ENCODE measurements at regions not wholly inside any gene's neighbourhood (a gene's known extent, or its start where the extent isn't known, plus 50 kb on each side); places are given as distances from the start of the nearest gene placed in this dataset.
"Not testable (repeated sequence)": the region's sequence is repeated elsewhere in the genome, so short reads cannot be mapped to it uniquely, and the experiment has no call there.

DNA sequence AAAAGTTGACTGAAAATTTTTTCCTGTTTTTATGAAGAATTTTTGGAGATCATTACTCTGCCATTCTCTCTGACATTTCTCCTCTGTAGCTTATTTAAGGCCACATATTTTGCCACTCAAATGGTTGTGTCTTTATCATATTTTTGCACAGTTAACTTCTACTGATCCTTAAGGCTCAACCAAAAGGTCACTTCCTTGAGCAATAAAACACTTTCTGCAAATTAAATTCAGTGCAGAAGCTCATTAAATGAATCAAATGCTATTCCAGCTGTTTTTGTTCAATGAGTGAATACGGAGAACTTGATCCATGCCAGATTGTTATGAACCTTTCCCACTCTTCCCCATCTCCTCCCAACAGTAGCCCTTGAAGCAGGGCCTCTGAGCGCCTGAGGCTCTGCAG, 93.8 kb upstream of the EPB41L4A start:
- H3K4me3 ChIP-seq: no peak overlapping the region
- TF ChIP-seq, protein P1, sequence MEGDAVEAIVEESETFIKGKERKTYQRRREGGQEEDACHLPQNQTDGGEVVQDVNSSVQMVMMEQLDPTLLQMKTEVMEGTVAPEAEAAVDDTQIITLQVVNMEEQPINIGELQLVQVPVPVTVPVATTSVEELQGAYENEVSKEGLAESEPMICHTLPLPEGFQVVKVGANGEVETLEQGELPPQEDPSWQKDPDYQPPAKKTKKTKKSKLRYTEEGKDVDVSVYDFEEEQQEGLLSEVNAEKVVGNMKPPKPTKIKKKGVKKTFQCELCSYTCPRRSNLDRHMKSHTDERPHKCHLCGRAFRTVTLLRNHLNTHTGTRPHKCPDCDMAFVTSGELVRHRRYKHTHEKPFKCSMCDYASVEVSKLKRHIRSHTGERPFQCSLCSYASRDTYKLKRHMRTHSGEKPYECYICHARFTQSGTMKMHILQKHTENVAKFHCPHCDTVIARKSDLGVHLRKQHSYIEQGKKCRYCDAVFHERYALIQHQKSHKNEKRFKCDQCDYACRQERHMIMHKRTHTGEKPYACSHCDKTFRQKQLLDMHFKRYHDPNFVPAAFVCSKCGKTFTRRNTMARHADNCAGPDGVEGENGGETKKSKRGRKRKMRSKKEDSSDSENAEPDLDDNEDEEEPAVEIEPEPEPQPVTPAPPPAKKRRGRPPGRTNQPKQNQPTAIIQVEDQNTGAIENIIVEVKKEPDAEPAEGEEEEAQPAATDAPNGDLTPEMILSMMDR (IDR thresholded peaks at IDR 0.05; ENCODE audit: control extremely low read depth, extremely low read depth): no peak
- 87 to 91% methylated on average over 2 of the region's 2 CpGs for WGBS, 2 donors
- H3K27ac ChIP-seq (ENCODE audit: low read depth in 1 of 2, low read length in 1 of 2): no peak overlapping the region
- H3K9ac ChIP-seq (ENCODE audit: insufficient read depth in 1 of 2, low read length in 2 of 2): no peak overlapping the region
- DNase-seq (no peak), ATAC-seq (ENCODE audit: insufficient read depth, low FRiP score) (no peak)
- peaks cover 0 to 9% (median 0%) of the 10 kb centered on the region in 4 donors for H3K9me3 ChIP-seq (ENCODE audit: control insufficient read depth in 4 of 4, insufficient read depth in 3 of 4, low read length in 3 of 4)
- no peaks in the 10 kb centered on the region for H3K27me3 ChIP-seq (ENCODE audit: control insufficient read depth in 3 of 3, insufficient read depth in 3 of 3, low read length in 2 of 3)
- no peaks in the 10 kb centered on the region for H3K4me1 ChIP-seq (ENCODE audit: control insufficient read depth in 5 of 5, insufficient read depth in 5 of 5, low read length in 5 of 5)
- no peaks in the 10 kb centered on the region for H3K36me3 ChIP-seq (ENCODE audit: control insufficient read depth in 4 of 4, insufficient read depth in 4 of 4, low read length in 4 of 4)

DNA sequence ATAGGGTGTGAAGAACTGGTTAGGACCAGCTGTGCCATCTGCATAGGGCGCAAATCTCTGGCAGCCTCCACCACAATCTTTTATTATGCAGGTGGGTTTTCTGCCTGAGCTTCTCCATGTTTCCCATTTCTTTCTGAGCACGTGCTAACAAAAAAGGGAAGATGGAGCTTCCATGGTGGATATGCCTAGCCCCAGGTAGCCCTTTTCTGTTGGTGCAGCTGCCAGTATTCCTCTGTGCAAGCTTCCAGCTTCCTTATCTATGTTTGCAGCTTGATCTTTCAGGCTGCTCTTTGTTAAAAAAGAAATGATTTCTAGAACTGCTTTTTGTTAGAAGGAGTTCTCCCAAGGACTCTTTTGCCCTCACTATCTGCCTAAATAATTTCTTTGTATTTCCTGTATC, 95.0 kb upstream of the EPB41L4A start:
- Histone ChIP-seq H3K4me1 (ENCODE audit: control insufficient read depth in 5 of 5, insufficient read depth in 5 of 5, low read length in 5 of 5) (no peaks in the 10 kb centered on the region), H3K36me3 (ENCODE audit: control insufficient read depth in 4 of 4, insufficient read depth in 4 of 4, low read length in 4 of 4) (no peaks in the 10 kb centered on the region), H3K9ac (ENCODE audit: insufficient read depth in 1 of 2, low read length in 2 of 2) (no peak overlapping the region), H3K27me3 (ENCODE audit: control insufficient read depth in 3 of 3, insufficient read depth in 3 of 3, low read length in 2 of 3) (no peaks in the 10 kb centered on the region), H3K9me3 (ENCODE audit: control insufficient read depth in 4 of 4, insufficient read depth in 3 of 4, low read length in 3 of 4) (peaks cover 0 to 9% (median 0%) of the 10 kb centered on the region in 4 donors), H3K4me3 (no peak overlapping the region), H3K27ac (ENCODE audit: low read depth in 1 of 2, low read length in 1 of 2) (no peak overlapping the region)
- 52 to 59% methylated on average over 2 of the region's 2 CpGs for WGBS, 2 donors
- ATAC-seq (ENCODE audit: insufficient read depth, low FRiP score): no peak
- no peak for DNase-seq
- TF ChIP-seq, protein P1 (IDR thresholded peaks at IDR 0.05; ENCODE audit: control extremely low read depth, extremely low read depth): no peak

DNA sequence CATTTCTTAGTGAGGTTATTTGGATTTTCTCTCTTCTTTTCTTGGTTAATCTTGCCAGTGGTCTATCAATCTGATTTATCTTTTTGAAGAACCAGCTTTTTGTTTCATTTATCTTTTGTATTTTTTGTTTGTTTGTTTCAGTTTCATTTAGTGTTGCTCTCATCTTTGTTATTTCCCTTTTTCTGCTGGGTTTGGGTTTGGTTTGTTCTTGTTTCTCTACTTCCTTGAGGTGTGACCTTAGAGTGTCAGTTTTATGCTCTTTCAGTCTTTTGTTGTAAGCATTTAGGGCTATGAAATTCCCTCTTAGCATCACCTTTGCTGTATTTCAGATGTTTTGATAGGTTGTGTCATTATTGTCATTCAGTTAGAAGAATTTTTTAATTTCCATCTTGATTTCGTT, 101.4 kb upstream of the EPB41L4A start:
- WGBS, 2 donors: 81 to 83% methylated on average over 1 of the region's 1 CpG
- H3K27ac ChIP-seq (ENCODE audit: low read depth in 1 of 2, low read length in 1 of 2): not testable (repeated sequence)

DNA sequence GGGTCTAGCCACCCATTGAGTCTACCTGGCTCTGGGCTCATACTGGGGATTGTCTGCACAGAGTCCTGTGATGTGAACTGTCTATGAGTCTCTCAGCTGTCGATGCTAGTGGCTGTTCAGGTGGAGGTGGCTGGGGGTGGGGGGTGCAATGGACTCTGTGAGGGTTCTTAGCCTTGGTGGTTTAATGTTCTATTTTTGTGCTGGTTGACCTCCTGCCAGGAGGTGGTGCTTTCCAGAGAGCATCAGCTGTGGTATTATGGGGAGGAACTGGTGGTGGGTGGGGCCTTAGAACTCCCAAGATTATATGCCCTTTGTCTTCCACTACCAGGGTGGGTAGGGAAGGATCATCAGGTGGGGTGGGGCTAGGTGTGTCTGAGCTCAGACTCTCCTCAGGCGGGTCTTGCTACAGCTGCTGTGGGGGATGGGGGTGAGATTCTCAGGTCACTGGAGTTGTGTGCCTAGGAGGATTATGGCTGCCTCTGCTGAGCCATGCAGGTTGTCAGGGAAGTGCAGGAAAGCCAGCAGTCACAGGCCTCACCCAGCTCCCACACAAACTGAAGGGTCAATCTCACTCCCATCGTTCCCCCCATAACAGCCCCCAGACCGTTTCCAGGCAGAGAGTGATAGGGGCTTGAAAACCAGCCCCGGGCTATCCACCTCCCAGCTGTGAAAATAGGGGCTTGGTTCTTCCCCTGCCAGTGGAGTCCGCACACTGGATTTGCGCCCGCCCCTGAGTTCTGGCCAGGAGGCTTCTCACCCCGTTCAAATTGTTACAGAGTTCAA, 104.0 kb upstream of the EPB41L4A start:
- H3K36me3 ChIP-seq (ENCODE audit: control insufficient read depth in 4 of 4, insufficient read depth in 4 of 4, low read length in 4 of 4); H3K4me3 ChIP-seq; H3K27me3 ChIP-seq (ENCODE audit: control insufficient read depth in 3 of 3, insufficient read depth in 3 of 3, low read length in 2 of 3); H3K9me3 ChIP-seq (ENCODE audit: control insufficient read depth in 4 of 4, insufficient read depth in 3 of 4, low read length in 3 of 4); DNase-seq; H3K9ac ChIP-seq (ENCODE audit: insufficient read depth in 1 of 2, low read length in 2 of 2); H3K4me1 ChIP-seq (ENCODE audit: control insufficient read depth in 5 of 5, insufficient read depth in 5 of 5, low read length in 5 of 5); H3K27ac ChIP-seq (ENCODE audit: low read depth in 1 of 2, low read length in 1 of 2); ATAC-seq (ENCODE audit: insufficient read depth, low FRiP score): not testable (repeated sequence)
- WGBS, 2 donors: 89 to 94% methylated on average over 9 of the region's 9 CpGs

More for the DNA sequence above, 101.4 kb upstream of the EPB41L4A start:
- H3K4me1 ChIP-seq (ENCODE audit: control insufficient read depth in 5 of 5, insufficient read depth in 5 of 5, low read length in 5 of 5); H3K27me3 ChIP-seq (ENCODE audit: control insufficient read depth in 3 of 3, insufficient read depth in 3 of 3, low read length in 2 of 3); H3K9me3 ChIP-seq (ENCODE audit: control insufficient read depth in 4 of 4, insufficient read depth in 3 of 4, low read length in 3 of 4); H3K9ac ChIP-seq (ENCODE audit: insufficient read depth in 1 of 2, low read length in 2 of 2); H3K4me3 ChIP-seq; H3K36me3 ChIP-seq (ENCODE audit: control insufficient read depth in 4 of 4, insufficient read depth in 4 of 4, low read length in 4 of 4); DNase-seq; ATAC-seq (ENCODE audit: insufficient read depth, low FRiP score): not testable (repeated sequence)

DNA sequence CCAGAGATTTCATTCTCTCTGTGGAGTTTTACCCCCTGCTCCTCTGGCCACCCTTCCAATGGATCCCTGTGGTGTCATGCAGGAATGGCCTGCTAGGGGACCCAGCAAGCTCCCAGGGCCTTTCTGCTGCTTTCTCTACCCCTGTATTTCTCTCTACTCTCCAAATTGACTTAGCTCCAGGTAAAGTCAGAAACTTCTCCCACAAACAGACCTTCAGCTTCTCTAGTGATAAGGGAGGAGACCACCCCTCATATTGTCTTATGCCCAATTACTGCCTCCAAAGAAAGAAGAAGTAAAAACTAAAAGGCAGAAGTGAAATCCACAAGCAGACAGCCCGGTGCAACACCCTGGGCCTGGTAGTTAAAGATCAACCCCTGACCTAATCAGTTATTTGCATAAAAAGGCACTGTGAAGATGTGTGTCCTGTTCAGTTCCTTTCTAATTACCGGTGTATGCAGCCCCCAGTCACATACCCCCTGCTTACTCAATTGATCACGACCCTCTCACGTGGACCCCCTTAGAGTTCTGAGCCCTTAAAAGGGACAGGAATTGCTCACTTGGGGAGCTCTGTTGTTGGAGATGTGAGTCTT, 104.7 kb upstream of the EPB41L4A start:
- ATAC-seq (ENCODE audit: insufficient read depth, low FRiP score); H3K36me3 ChIP-seq (ENCODE audit: control insufficient read depth in 4 of 4, insufficient read depth in 4 of 4, low read length in 4 of 4); H3K4me1 ChIP-seq (ENCODE audit: control insufficient read depth in 5 of 5, insufficient read depth in 5 of 5, low read length in 5 of 5); H3K9me3 ChIP-seq (ENCODE audit: control insufficient read depth in 4 of 4, insufficient read depth in 3 of 4, low read length in 3 of 4); H3K27me3 ChIP-seq (ENCODE audit: control insufficient read depth in 3 of 3, insufficient read depth in 3 of 3, low read length in 2 of 3); H3K4me3 ChIP-seq; DNase-seq; H3K27ac ChIP-seq (ENCODE audit: low read depth in 1 of 2, low read length in 1 of 2); H3K9ac ChIP-seq (ENCODE audit: insufficient read depth in 1 of 2, low read length in 2 of 2): not testable (repeated sequence)
- WGBS, 2 donors: 60 to 77% methylated on average over 4 of the region's 4 CpGs

Measured in lung (tissue), 11 donors.